HuH-7.5 (cell line): ENCODE measurements at regions not wholly inside any gene's neighbourhood (a gene's known extent, or its start where the extent isn't known, plus 50 kb on each side); places are given as distances from the start of the nearest gene placed in this dataset.

ENCODE experiments used
- DNase-seq: peaks from one replicate; pipeline ENCODE4 v3.0.0; 2011; ENCODE audit warnings: low spot score

DNA sequence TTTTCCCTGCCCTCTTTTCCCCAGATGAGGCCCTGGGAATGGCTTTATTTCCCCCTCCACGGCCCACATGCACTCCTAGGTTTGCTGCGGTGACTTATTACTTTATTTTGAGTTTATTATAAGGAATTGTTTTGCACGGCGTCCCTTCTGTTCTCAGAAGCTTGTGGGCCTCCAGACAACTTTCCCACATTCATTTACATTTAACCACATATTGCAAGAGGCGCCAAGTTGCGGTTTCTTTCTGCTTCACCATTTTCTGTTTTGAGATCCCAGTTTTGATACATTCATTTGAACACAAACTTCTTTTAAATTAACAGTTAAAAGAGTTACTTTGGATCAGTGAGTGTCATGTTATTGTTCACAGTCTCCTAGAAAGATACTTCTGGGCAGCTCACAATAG, 532.5 kb upstream of the MGMT start:
- no peak for DNase-seq

DNA sequence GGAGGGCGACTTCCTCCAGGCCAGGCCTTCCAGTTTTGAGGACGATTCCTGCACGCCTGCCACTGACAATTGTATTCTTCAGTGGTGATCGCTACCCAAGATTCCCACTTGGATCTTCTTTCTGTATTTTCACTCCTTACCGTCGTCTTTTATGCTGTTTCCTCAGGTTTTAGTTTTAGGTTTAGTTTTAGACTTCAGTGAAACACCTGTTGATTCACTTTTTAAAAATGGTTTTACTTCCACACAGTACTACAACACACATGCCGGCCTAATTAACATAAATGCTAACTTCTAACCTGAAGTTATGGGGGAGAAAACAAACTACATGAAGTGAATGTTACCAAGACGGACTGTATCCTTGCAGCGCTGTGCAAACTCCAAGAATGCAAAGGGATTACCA, 530.6 kb upstream of the MGMT start:
- no peak for DNase-seq

DNA sequence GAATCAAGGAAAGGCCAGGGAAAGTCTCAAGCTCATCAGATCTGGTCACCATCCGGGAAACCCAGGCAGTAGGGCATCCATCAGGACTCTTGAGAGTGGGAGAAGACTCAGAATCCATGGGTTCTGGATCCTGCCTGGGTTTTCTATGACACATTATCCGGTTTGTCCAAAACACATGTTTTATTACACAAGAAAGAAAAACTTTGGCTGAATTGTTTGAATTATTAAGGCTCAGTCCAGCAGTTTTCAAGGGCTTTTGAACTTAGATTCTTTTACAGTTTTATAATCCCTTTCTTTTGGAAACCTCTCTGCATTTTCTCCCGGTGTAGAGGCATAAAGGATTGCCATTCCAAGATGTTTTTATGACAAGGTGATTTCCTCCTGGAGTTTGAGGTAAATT, 528.5 kb upstream of the MGMT start:
- DNase-seq: no peak

DNA sequence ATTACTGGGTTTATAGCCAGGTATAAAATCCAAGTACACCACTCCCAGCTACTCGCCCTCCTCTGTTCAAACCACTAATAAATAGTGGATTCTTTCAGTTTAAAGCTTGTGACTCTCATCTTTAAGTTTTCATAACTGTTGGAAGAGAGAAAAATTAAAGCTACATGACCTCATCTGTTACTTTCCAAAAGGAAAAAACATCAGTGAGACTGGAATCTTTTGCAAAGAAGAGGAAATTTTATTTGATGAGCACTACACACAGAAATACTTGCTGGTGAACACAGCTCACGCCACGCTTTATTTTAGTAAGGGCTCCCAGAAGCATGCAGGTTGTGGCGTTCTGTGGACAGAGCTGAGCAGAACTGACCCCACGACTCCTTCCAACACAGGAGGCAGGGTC, 527.0 kb upstream of the MGMT start:
- no peak for DNase-seq

DNA sequence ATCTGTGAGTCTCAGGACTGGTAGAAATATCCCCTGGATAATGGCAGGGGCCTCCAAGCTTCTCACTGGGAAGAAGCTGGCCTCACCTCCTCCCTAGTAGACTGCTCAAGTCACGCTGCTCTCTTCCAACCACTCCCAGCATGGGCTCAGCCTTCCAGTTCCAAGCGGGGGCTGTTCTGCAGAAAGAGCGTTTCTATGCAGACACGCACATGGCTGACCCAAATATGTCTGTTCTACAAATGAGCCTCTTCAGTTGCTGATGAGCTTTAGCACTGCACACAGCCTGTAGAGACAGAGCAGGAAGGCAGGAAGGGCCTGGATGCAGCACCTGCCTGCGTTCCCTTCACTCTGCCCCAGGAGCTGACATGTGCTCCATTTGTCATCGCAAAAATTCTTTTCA, 523.9 kb upstream of the MGMT start:
- DNase-seq: no peak

DNA sequence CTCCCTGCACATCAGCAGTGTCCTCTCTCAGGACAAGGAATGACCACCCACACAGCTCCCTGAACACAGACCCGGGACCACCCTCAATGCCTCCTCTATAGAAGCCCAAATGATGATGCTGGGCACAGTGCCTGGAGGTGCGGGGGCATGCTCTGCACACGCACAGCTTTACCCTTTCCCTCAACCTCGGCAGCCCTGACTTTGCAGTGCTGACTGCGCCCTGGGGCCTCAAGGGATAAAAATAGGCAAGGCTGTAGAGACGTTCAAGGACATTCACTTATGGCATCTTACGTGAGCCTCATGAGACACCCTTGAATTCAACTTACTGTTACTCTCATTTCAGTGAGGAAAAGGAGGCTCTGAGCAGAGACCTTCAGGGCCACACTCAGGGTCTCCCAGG, 521.6 kb upstream of the MGMT start:
- no peak for DNase-seq

DNA sequence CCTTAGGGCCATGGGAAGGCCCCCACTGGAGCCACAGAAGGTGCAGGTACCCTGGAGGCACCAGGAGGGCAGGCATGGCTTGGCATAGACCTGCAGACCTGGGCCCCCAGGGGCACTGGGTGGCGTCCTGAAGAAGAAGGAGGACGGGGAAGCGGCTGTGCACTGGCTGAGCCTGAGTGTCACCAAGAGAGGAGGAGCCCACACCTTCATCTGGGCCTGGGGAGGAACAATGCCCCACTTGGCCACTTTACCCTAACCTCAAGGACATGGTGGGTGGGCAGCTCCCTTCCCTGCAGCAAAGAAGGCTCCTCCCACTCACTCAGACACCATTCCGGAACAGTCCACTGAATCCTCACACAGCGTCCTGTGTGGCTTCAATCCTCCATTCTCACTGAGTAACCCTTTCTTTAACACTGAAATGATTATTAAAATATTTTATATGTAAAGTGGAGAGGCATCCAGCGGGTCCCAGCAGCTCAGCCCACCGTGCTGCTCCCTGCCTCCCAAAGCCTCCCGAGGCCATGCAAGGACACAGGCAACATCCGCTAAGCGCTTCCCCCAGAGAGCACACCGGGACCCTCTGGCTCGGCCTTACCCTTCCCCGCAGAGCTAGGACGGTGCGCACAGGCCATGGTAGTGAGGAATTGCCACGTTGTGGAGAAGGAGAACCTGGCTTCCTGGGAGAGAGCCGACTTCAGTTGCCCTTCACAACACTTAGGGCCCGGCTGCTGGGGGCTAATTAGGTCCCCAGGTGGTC, 516.7 kb upstream of the MGMT start:
- DNase-seq: no peak

DNA sequence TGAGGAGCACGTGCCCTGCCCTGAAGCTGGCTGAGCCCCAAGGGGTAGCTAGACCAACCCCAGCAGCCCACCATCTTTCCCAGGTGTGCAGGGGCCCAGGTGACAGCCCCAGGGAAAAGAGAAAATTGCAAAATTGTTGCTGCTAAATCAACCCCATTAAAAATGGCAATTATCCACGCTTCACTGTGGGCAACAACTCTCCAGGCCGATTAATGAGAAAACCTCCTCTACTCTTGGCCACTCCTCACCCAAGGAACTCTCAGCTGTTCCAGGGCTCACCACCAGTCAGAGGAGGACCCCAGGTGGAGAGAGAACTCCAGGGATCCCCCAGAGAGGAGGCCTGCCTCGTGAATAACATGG, 516.1 kb upstream of the MGMT start:
- DNase-seq: no peak

DNA sequence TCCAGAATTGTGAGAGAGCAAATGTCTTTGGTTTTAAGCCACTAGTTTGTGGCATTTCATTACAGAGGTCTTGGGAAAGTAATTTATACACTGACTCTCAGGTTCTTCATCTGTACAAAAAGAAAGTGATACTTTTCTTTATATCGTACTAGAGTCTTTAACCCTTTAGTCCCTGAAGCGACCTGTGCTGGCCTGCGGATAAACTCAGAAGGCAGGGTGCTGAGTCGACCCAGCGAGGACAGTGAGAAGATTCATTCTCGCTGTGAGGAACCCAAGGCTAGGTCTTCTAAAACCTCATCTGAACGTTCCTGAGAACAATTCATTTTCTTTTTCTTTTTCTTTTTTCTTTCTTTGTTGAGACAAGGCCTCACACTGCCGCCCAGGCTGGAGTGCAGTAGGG, 514.2 kb upstream of the MGMT start:
- DNase-seq: no peak

DNA sequence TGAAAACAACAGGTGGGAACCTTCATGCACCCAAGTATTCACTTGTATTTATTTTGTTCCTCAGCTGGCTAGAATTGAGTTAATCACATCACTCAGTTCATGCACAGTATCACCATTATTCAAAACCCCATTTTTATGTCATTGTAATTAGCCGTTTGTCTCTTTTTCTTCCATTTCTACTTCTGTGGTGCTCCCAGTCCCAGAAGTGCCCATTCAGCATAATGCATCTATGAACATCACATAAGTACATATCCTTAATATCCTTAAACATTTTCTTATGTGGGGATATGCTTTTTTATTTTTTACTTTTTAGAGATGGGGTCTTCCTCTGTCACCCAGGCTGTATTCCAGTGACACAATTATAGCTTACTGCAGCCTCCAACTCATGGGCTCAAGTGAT, 510.9 kb upstream of the MGMT start:
- no peak for DNase-seq

DNA sequence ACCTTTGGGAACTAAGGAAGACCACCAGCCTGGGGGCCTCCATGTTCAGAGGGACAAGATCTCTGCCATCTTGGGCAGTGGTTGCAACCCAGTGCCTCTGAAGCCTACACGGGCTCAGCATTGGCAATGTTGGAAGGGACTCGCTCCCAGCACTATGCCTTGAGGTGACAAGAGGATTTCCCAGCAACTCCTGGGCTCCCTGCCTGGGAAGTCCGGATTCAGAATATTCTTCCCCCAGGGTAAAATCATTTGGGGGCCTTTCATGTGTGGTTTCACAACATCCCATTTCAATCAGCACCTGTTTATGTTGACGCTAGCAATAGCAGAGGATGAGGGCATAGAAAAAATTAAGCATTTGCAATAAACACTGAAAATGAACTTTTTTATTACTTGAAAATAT, 509.8 kb upstream of the MGMT start:
- DNase-seq: no peak

DNA sequence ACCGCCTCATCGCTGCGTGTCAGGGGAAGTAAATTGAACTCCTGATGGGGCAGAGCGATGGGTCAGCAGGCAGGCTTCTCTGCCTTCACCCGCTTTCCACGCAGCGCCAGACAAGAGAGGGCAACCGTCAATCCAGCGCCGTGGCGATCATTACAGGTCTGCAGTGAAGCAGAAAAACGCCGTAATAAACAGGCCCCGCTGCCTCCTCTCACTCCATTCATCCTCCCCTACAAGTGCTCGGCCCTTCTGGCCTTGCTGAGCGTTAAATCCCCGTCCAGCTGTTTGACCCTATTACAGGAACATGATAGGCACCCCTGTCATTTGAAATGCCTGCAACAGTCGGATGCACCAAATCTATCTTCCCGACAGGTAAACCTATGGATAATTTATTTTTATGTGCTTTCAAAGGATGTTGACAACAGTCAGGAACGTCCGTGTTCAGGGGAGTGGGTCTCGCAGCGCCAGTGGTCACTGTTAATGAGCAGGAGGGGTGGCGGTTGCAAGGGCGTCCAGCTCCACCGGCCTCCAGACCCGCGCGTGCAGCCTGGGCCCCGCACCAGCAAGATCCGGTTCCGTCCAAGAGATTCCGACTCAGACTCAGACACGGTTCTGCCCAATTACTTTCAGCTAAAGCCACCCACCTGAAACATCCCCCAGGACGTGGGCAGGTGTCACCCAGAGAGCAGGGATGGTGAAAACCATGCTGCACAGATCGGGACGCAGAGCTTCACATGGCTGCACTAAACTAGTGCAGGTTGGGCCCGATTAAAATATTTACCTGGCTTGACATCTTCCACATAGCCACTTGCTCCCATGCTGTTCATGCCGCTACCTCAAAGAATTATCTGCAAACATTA, 508.0 kb upstream of the MGMT start:
- DNase-seq: no peak

DNA sequence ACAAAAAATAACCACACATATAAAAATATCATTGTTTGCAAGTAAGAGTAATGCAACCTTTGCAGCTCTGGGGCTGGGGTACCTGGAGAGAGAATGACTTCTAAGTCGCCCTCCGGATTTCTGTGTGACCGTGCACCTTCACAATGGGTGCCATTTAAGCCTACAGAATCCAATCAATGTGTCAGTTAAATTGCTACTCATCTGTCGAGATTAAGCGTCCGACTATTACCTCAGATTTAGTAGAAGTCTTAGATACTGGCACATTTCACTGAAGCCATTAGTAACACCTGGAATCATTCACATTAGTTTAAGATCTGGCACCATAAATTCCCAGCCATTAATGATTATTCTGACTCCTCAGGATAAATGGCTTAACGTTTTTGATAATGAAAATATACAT, 507.3 kb upstream of the MGMT start:
- DNase-seq: no peak

DNA sequence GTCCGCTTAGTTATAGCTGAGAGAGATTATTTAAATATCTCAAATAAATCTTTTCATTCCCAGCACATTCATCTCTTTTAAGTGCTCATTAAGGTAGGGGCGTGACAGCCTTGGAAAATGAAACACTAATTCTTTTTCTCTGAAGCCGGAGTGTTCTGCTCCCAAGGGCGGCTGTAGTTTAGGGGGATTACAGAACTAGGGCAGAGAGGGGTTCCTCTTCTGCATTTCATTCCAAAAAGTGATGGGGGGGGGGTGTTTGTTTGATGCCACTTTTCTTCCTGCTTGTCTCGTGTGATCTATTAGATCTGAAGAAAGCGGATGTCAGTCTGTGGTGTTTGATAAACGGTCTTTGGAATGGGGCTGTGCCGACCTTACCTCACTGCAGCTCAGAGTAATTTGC, 506.5 kb upstream of the MGMT start:
- DNase-seq: no peak

DNA sequence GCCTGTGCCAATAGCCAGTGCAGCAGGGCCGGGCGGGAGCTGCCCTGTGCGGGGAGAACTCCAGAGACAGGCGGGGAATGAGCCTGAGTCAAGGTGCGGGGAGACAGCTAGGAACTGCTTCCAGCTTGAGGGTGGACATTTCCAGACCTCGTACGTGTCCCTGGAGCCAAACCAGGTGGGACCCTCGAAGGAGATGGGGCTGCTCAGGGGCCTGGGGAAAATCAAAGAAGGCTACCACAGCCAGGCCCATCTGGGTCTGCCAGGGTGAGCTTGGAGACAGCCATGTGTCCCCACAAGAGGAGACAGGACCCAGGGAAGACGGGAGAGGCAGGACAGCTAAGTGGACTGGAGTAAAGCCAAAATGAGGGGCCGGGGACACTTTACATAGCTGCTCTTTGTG, 504.9 kb upstream of the MGMT start:
- no peak for DNase-seq

DNA sequence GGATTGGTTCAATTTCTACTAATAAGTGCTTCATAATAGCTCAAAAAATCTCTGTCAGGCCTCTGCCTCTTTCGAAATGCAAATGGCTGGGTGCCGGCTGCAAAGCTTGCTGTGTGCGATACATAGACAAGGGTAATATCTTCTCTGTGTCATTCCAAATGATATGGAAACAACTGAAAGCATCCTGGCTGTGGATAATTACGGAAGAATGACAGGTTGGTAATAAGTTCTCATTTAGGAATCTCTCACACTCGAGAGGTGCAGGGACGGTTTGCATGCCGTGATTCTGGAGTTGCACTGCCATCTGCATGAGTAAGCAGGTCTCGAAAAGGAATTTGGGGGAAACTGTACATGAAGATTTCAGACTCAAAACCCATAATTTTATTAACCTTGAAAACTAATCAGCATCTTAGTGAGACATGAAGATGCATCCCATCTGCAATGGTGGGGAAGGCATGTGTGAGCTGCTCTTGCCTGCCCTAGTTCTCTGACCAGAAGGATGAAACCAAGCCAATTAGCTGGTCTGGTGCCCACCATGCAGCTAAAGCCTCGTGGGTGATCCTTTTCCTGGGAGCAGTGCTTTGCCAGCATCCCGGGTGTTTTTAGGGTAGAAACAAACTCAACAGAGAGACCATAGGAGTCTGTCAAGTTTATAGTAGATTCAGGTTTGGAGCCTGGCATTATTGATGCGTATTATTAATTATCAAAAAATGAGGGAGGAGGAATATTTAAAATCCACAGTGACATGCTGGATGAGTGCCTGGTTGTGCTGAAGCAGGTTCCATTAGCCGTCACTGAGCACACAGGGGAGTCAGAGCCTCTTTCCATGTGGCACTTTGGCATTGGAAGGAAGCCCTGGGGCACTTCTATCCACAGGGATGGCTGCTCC, 503.6 kb upstream of the MGMT start:
- no peak for DNase-seq

DNA sequence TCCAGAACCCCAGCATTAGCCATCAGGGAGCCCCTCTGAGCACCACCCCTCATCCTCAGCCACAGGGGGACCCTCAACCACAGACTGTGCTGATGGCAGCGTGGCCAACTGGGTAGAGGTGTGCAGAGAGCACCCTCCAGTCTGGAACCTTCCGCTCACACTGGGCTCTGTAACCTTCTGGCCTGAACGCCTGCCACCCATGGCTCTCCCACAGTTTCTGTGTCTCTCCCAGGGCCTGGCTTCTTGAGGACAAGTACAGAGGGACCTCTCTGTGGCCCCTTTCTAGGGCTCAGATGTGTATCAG, 503.0 kb upstream of the MGMT start:
- DNase-seq: no peak

DNA sequence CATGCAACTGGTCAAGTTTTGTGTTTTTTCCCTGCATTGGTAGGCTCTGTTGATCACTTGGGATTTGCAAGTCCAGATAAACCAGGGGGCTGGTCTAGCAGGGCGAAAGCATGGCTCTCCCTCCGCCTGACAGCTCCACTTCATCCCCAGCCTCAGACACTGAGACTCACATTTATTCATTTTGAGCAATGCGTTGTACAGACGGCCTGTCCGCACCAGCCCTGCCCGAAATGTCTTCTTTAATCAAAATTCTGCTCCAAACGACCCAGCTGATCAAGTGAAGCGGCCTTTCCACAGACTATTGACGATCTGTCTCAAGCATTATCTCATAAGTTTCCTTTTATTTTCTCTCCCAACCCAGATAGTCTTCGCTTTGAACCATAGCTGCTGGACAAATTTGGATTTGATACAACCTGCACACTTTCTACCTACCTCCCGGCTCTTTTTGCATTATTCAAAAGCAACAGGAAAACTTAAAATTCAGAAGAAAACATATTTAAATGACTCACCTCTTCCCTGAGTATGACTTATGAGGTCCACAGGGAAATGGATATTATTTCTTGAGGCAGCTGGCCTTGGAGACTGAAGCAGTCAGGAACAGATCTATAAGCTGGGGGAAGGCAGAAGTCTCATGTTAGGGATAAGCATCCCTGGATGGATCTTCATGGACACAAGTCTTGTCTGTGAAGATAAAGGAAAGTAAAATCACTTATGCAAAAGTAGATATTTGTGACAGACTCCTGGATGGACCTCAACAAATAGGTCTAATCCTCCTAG, 498.9 kb upstream of the MGMT start:
- DNase-seq: no peak

DNA sequence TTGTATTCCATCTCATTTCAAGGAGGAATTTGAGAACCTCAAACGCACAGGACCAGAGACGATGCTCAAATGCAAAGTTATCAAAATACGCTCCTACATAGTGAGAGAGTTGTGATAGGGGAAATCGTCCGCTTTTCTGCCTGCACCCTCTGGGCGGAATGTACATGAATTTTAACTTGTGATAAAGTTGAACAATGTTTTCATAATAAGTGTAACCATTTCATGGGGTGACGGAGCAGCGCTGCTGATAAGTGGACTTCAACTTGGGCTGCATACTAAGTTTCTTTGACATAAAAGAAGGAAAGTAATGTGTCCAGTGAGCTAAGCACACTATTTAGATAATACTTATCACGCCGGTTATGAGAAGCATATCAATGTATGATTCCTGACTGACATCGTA, 497.5 kb upstream of the MGMT start:
- DNase-seq: no peak

DNA sequence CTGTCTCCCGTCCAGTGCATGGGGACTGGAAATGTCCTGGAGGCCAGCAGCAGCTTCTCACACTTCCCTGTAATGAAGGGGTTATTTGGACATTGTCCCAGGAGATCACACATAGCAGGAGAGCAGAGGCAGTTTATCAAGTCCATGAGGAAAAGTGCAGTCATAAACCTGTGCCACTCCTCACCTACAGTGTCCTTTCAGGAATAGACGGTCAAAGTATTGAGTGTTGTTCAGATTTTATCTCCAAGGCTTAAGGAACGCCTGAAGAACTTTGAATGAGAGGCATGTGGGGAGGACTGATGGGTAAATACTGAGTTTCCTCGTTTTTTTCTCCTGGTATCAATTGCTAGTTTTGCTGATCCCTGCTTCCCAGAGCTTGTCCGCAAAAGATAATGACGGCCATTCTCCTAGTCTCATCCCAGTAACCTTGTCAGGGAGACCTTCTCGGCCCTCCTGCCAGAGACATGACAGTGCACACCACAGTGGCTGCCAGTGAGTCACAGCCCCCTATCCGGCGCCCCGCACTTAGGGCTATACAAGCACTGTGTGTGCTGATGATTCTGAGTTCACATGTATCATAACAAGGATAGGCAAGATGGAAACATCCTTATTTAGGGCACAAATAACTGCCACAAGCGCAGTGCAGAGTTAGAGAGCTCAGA, 495.5 kb upstream of the MGMT start:
- DNase-seq: no peak

DNA sequence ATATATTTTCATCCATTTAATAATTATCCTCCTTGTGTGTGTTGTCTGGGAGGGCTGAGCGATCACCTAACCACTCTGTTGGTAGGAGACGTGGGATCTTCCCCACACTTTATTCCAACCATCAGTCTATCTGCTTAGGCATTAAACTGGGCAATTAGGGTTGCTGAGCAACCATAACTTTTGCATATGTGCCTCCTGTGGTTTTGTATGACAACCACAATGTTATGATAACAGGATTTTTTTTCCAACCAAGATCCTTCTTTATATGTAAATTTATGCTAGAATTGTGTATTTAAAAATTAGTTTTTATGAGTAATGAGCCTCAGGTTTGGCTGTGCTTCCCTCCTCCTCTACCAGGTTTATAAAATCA, 495.0 kb upstream of the MGMT start:
- no peak for DNase-seq

DNA sequence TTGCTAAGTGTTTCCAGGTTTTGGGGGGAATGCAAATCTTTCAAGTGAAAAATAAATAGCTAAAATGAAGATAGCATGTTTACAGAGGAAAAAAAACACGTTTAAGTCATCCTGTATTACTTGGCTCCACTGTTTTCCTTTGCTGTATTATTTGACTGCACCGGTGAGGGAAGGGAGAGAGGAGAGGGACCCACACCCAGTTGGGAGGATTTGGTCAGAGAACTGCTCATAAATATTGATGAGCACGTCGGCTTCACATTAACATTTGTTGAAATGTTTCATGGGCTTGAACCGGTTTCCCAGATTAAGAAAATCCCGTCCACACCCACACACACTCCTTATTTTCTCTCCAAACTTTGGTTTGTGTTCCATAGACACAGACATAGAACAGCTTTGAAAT, 493.8 kb upstream of the MGMT start:
- no peak for DNase-seq
